ENCODE measurements at regions not wholly inside any gene's neighbourhood (a gene's known extent, or its start where the extent isn't known, plus 50 kb on each side); places are given as distances from the start of the nearest gene placed in this dataset.

- no peaks in the 10 kb centered on the region for H3K9me3 ChIP-seq (ENCODE audit: control insufficient read depth in 2 of 2, insufficient read depth in 1 of 2, low read depth in 1 of 2, low read length in 1 of 2)
- H3K36me3 ChIP-seq (ENCODE audit: control insufficient read depth in 2 of 2, insufficient read depth in 2 of 2, low read length in 1 of 2) = no peaks in the 10 kb centered on the region
- no peak overlapping the region for H3K27ac ChIP-seq (ENCODE audit: low read depth in 2 of 2, low read length in 1 of 2)
- WGBS, 2 donors = 70 to 76% methylated on average over 6 of the region's 6 CpGs
- no peaks in the 10 kb centered on the region for H3K27me3 ChIP-seq (ENCODE audit: control insufficient read depth in 1 of 2, insufficient read depth in 2 of 2, low read length in 2 of 2)
- H3K4me1 ChIP-seq (ENCODE audit: control insufficient read depth in 2 of 2, insufficient read depth in 2 of 2, low read length in 1 of 2) = no peaks in the 10 kb centered on the region
- H3K4me3 ChIP-seq (ENCODE audit: low read depth in 1 of 2, low read length in 2 of 2) = no peak overlapping the region
Measured at GRCh38 chr11:70862093-70862492, 390.3 kb downstream of the SHANK2 start.

- Histone ChIP-seq H3K36me3 (ENCODE audit: control insufficient read depth in 2 of 2, insufficient read depth in 2 of 2, low read length in 1 of 2) (no peaks in the 10 kb centered on the region), H3K4me3 (ENCODE audit: low read depth in 1 of 2, low read length in 2 of 2) (no peak overlapping the region), H3K9me3 (ENCODE audit: control insufficient read depth in 2 of 2, insufficient read depth in 1 of 2, low read depth in 1 of 2, low read length in 1 of 2) (no peaks in the 10 kb centered on the region), H3K4me1 (ENCODE audit: control insufficient read depth in 2 of 2, insufficient read depth in 2 of 2, low read length in 1 of 2) (no peaks in the 10 kb centered on the region), H3K27ac (ENCODE audit: low read depth in 2 of 2, low read length in 1 of 2) (no peak overlapping the region), H3K27me3 (ENCODE audit: control insufficient read depth in 1 of 2, insufficient read depth in 2 of 2, low read length in 2 of 2) (no peaks in the 10 kb centered on the region)
- WGBS, 2 donors = 82 to 88% methylated on average over 9 of the region's 9 CpGs
Measured at GRCh38 chr11:70863186-70863585, 389.2 kb downstream of the SHANK2 start.

DNA sequence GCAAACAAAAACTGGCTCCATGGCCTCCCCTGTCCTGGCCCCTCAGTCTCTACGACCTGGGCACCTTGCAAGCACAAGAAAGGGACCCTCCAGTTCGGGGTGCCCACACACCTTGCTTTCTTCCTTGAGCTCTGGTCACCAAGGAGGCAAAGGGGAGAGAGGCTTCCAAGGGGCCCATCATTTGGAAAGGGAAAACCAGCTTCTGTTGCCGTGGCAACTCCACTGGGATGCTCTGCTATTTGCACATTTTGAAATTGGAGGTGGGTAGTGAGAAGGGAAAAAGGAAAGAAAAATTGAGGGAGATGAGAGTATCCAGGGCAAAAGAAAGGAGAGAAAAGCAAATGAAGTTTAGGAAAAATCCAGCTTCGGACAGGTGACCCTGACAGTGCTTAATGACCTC lies 388.4 kb downstream of the SHANK2 start:
- H3K27me3 ChIP-seq (ENCODE audit: control insufficient read depth in 1 of 2, insufficient read depth in 2 of 2, low read length in 2 of 2) = no peaks in the 10 kb centered on the region
- no peaks in the 10 kb centered on the region for H3K9me3 ChIP-seq (ENCODE audit: control insufficient read depth in 2 of 2, insufficient read depth in 1 of 2, low read depth in 1 of 2, low read length in 1 of 2)
- no peak overlapping the region for H3K27ac ChIP-seq (ENCODE audit: low read depth in 2 of 2, low read length in 1 of 2)
- WGBS, 2 donors = 81 to 82% methylated on average over 4 of the region's 4 CpGs
- H3K4me3 ChIP-seq (ENCODE audit: low read depth in 1 of 2, low read length in 2 of 2) = no peak overlapping the region
- no peaks in the 10 kb centered on the region for H3K36me3 ChIP-seq (ENCODE audit: control insufficient read depth in 2 of 2, insufficient read depth in 2 of 2, low read length in 1 of 2)
- no peaks in the 10 kb centered on the region for H3K4me1 ChIP-seq (ENCODE audit: control insufficient read depth in 2 of 2, insufficient read depth in 2 of 2, low read length in 1 of 2)

DNA sequence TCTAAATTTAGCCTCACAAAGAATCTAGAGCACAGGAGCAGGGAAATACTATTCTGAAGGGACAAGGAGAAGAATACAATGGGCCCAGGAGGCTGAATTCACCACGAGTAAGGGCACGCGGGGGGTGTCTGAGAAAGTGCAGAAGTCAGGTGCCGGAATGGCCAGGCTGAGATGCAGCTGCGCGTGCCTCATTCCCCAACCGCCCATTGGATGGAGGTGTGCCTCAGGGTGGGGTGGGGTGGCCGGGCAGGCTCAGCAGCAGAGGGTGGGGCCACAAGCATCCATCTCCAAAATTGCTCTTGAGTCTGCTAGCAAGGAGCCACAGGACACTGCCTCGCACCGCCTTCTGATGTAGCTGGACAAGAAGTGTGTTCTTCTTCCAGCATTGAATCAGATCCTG lies 387.0 kb downstream of the SHANK2 start:
- Histone ChIP-seq H3K36me3 (ENCODE audit: control insufficient read depth in 2 of 2, insufficient read depth in 2 of 2, low read length in 1 of 2) (no peaks in the 10 kb centered on the region), H3K4me3 (ENCODE audit: low read depth in 1 of 2, low read length in 2 of 2) (no peak overlapping the region), H3K9me3 (ENCODE audit: control insufficient read depth in 2 of 2, insufficient read depth in 1 of 2, low read depth in 1 of 2, low read length in 1 of 2) (no peaks in the 10 kb centered on the region), H3K27me3 (ENCODE audit: control insufficient read depth in 1 of 2, insufficient read depth in 2 of 2, low read length in 2 of 2) (no peaks in the 10 kb centered on the region), H3K4me1 (ENCODE audit: control insufficient read depth in 2 of 2, insufficient read depth in 2 of 2, low read length in 1 of 2) (no peaks in the 10 kb centered on the region), H3K27ac (ENCODE audit: low read depth in 2 of 2, low read length in 1 of 2) (no peak overlapping the region)
- 85 to 86% methylated on average over 10 of the region's 10 CpGs for WGBS, 2 donors

DNA sequence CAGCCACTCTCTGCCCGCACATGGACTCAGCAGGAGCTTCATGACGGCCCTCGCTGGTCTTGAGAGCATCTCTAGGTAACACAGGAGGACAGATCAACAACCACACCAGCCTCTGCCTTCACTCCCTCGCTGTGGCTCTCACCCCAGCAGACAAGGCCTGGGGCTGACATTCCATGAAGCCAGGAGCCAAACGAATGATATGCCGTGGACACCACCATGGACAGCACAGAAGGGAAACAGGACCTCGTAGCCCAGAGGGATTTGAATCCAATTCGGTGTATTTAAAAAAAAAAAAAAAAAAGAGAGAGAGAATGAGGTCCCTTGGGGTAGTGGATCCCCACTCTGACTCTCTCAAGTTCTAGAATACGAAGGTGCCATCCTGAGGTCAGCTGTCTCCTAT lies 385.5 kb downstream of the SHANK2 start:
- Histone ChIP-seq H3K9me3 (ENCODE audit: control insufficient read depth in 2 of 2, insufficient read depth in 1 of 2, low read depth in 1 of 2, low read length in 1 of 2) (peaks cover 0 to 2% of the 10 kb centered on the region in 2 donors), H3K27ac (ENCODE audit: low read depth in 2 of 2, low read length in 1 of 2) (no peak overlapping the region), H3K4me1 (ENCODE audit: control insufficient read depth in 2 of 2, insufficient read depth in 2 of 2, low read length in 1 of 2) (no peaks in the 10 kb centered on the region), H3K27me3 (ENCODE audit: control insufficient read depth in 1 of 2, insufficient read depth in 2 of 2, low read length in 2 of 2) (no peaks in the 10 kb centered on the region), H3K36me3 (ENCODE audit: control insufficient read depth in 2 of 2, insufficient read depth in 2 of 2, low read length in 1 of 2) (no peaks in the 10 kb centered on the region), H3K4me3 (ENCODE audit: low read depth in 1 of 2, low read length in 2 of 2) (no peak overlapping the region)
- WGBS, 2 donors = 80 to 83% methylated on average over 9 of the region's 9 CpGs

- H3K4me1 ChIP-seq (ENCODE audit: control insufficient read depth in 2 of 2, insufficient read depth in 2 of 2, low read length in 1 of 2) = no peaks in the 10 kb centered on the region
- no peak overlapping the region for H3K27ac ChIP-seq (ENCODE audit: low read depth in 2 of 2, low read length in 1 of 2)
- 85 to 86% methylated on average over 25 of the region's 25 CpGs for WGBS, 2 donors
- H3K36me3 ChIP-seq (ENCODE audit: control insufficient read depth in 2 of 2, insufficient read depth in 2 of 2, low read length in 1 of 2) = no peaks in the 10 kb centered on the region
- H3K4me3 ChIP-seq (ENCODE audit: low read depth in 1 of 2, low read length in 2 of 2) = no peak overlapping the region
- H3K27me3 ChIP-seq (ENCODE audit: control insufficient read depth in 1 of 2, insufficient read depth in 2 of 2, low read length in 2 of 2) = no peaks in the 10 kb centered on the region
- peaks cover 0 to 2% of the 10 kb centered on the region in 2 donors for H3K9me3 ChIP-seq (ENCODE audit: control insufficient read depth in 2 of 2, insufficient read depth in 1 of 2, low read depth in 1 of 2, low read length in 1 of 2)
Measured at GRCh38 chr11:70867281-70868047, 384.9 kb downstream of the SHANK2 start.

DNA sequence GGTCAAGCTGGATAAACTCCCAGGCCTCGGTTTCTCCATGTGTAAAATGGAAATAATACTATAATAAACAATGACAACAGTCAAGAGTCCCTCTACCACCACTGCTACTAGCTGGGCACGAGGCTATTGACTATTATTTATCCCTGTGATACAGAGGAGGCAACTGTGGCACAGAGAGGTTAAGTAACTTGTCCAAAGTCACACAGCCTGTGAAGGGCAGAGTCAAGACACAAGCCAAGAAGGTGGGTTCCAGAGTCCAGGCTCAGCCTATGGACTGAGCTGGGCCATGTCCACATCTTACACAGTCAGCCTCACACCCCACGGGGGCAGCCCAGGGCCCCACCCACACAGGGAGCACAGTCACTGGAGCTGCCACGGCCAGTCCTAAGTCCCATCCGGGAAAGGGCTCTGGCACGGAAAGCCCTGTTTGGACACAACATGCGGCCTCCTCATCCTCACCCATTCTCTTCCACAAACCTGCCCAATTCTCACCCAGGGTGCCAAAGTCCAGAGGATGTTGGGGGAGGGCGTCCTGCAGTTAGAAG lies 384.0 kb downstream of the SHANK2 start:
- no peak overlapping the region for H3K4me3 ChIP-seq (ENCODE audit: low read depth in 1 of 2, low read length in 2 of 2)
- H3K36me3 ChIP-seq (ENCODE audit: control insufficient read depth in 2 of 2, insufficient read depth in 2 of 2, low read length in 1 of 2) = no peaks in the 10 kb centered on the region
- peaks cover 0 to 2% of the 10 kb centered on the region in 2 donors for H3K9me3 ChIP-seq (ENCODE audit: control insufficient read depth in 2 of 2, insufficient read depth in 1 of 2, low read depth in 1 of 2, low read length in 1 of 2)
- 84 to 85% methylated on average over 8 of the region's 8 CpGs for WGBS, 2 donors
- no peak overlapping the region for H3K27ac ChIP-seq (ENCODE audit: low read depth in 2 of 2, low read length in 1 of 2)
- H3K27me3 ChIP-seq (ENCODE audit: control insufficient read depth in 1 of 2, insufficient read depth in 2 of 2, low read length in 2 of 2) = no peaks in the 10 kb centered on the region
- no peaks in the 10 kb centered on the region for H3K4me1 ChIP-seq (ENCODE audit: control insufficient read depth in 2 of 2, insufficient read depth in 2 of 2, low read length in 1 of 2)

GRCh38 chr11:70869054-70869453 lies 383.3 kb downstream of the SHANK2 start:
- Histone ChIP-seq H3K9me3 (ENCODE audit: control insufficient read depth in 2 of 2, insufficient read depth in 1 of 2, low read depth in 1 of 2, low read length in 1 of 2) (peaks cover 0 to 2% of the 10 kb centered on the region in 2 donors), H3K27me3 (ENCODE audit: control insufficient read depth in 1 of 2, insufficient read depth in 2 of 2, low read length in 2 of 2) (no peaks in the 10 kb centered on the region), H3K36me3 (ENCODE audit: control insufficient read depth in 2 of 2, insufficient read depth in 2 of 2, low read length in 1 of 2) (no peaks in the 10 kb centered on the region), H3K4me1 (ENCODE audit: control insufficient read depth in 2 of 2, insufficient read depth in 2 of 2, low read length in 1 of 2) (no peaks in the 10 kb centered on the region), H3K27ac (ENCODE audit: low read depth in 2 of 2, low read length in 1 of 2) (no peak overlapping the region), H3K4me3 (ENCODE audit: low read depth in 1 of 2, low read length in 2 of 2) (no peak overlapping the region)
- 87 to 91% methylated on average over 10 of the region's 10 CpGs for WGBS, 2 donors

- peaks cover 0 to 2% of the 10 kb centered on the region in 2 donors for H3K9me3 ChIP-seq (ENCODE audit: control insufficient read depth in 2 of 2, insufficient read depth in 1 of 2, low read depth in 1 of 2, low read length in 1 of 2)
- H3K4me1 ChIP-seq (ENCODE audit: control insufficient read depth in 2 of 2, insufficient read depth in 2 of 2, low read length in 1 of 2) = no peaks in the 10 kb centered on the region
- H3K36me3 ChIP-seq (ENCODE audit: control insufficient read depth in 2 of 2, insufficient read depth in 2 of 2, low read length in 1 of 2) = no peaks in the 10 kb centered on the region
- H3K4me3 ChIP-seq (ENCODE audit: low read depth in 1 of 2, low read length in 2 of 2) = no peak overlapping the region
- H3K27ac ChIP-seq (ENCODE audit: low read depth in 2 of 2, low read length in 1 of 2) = no peak overlapping the region
- WGBS, 2 donors = 37 to 55% methylated on average over 12 of the region's 12 CpGs
- H3K27me3 ChIP-seq (ENCODE audit: control insufficient read depth in 1 of 2, insufficient read depth in 2 of 2, low read length in 2 of 2) = no peaks in the 10 kb centered on the region
Measured at GRCh38 chr11:70871881-70872280, 380.5 kb downstream of the SHANK2 start.

- Histone ChIP-seq H3K4me3 (ENCODE audit: low read depth in 1 of 2, low read length in 2 of 2) (no peak overlapping the region), H3K36me3 (ENCODE audit: control insufficient read depth in 2 of 2, insufficient read depth in 2 of 2, low read length in 1 of 2) (no peaks in the 10 kb centered on the region), H3K4me1 (ENCODE audit: control insufficient read depth in 2 of 2, insufficient read depth in 2 of 2, low read length in 1 of 2) (no peaks in the 10 kb centered on the region), H3K27me3 (ENCODE audit: control insufficient read depth in 1 of 2, insufficient read depth in 2 of 2, low read length in 2 of 2) (no peaks in the 10 kb centered on the region), H3K27ac (ENCODE audit: low read depth in 2 of 2, low read length in 1 of 2) (no peak overlapping the region), H3K9me3 (ENCODE audit: control insufficient read depth in 2 of 2, insufficient read depth in 1 of 2, low read depth in 1 of 2, low read length in 1 of 2) (peaks cover 0 to 2% of the 10 kb centered on the region in 2 donors)
- 75 to 80% methylated on average over 11 of the region's 11 CpGs for WGBS, 2 donors
Measured at GRCh38 chr11:70872299-70872698, 380.1 kb downstream of the SHANK2 start.

All from esophagus (tissue), 2 donors.